Neuronal stem cell (in vitro differentiated cells): ENCODE measurements at regions not wholly inside any gene's neighbourhood (a gene's known extent, or its start where the extent isn't known, plus 50 kb on each side); places are given as distances from the start of the nearest gene placed in this dataset.

Experiments
- DNase-seq: peaks from one replicate; pipeline ENCODE4 v3.0.0-alpha.2; 2013; ENCODE audit warnings: low spot score
- H2AFZ ChIP-seq: one replicate; pipeline ENCODE4 v1.6.1; 2013; ENCODE audit warnings: mild to moderate bottlenecking, low read length, inconsistent platforms
- H2AK5ac ChIP-seq: 2 replicates; pipeline ENCODE4 v1.6.1; 2013; ENCODE audit warnings: low read depth, mild to moderate bottlenecking, inconsistent platforms, low read length, moderate library complexity, mixed read lengths
- H2BK120ac ChIP-seq: 2 replicates; pipeline ENCODE4 v1.6.1; 2013; ENCODE audit warnings: low read depth, mild to moderate bottlenecking, inconsistent platforms, low read length, moderate library complexity, mixed read lengths
- H2BK12ac ChIP-seq: one replicate; pipeline ENCODE4 v1.6.1; 2013; ENCODE audit warnings: low read length, inconsistent platforms
- H2BK15ac ChIP-seq: 2 replicates; pipeline ENCODE4 v1.6.1; 2013; ENCODE audit warnings: mild to moderate bottlenecking, low read length, inconsistent platforms, mixed read lengths
- H2BK5ac ChIP-seq: one replicate; pipeline ENCODE4 v1.6.1; 2013; ENCODE audit warnings: inconsistent platforms, mild to moderate bottlenecking, low read length, moderate library complexity
- H3K14ac ChIP-seq: one replicate; pipeline ENCODE4 v1.6.1; 2013; ENCODE audit warnings: low read length, inconsistent platforms
- H3K18ac ChIP-seq: 2 replicates; pipeline ENCODE4 v1.6.1; 2013; ENCODE audit warnings: low read length, inconsistent platforms
- H3K23ac ChIP-seq: 2 replicates; pipeline ENCODE4 v1.6.1; 2013; ENCODE audit warnings: low read depth, mild to moderate bottlenecking, mixed read lengths, low read length, inconsistent platforms; ENCODE audit not compliant: poor library complexity
- H3K27ac ChIP-seq: replicated peaks from 3 replicates; pipeline ENCODE4 v1.5.1; 2013; ENCODE audit warnings: low read length, inconsistent platforms
- H3K27me3 ChIP-seq, 3 experiments: 2 replicates each; pipeline ENCODE4 v1.6.1; 2013; ENCODE audit warnings: low read length in 3 of 3, mild to moderate bottlenecking in 2 of 3, inconsistent platforms in 1 of 3, low read depth in 1 of 3, mixed read lengths in 1 of 3, moderate library complexity in 1 of 3; ENCODE audit not compliant: control insufficient read depth in 3 of 3, insufficient read depth in 3 of 3
- H3K36me3 ChIP-seq, 2 donors: replicated peaks in 1 of 2; 2 replicates each; pipeline ENCODE4 v1.6.1; 2013; ENCODE audit warnings: low read length in 2 of 2; ENCODE audit not compliant: control insufficient read depth in 2 of 2, insufficient read depth in 2 of 2
- H3K4ac ChIP-seq: 2 replicates; pipeline ENCODE4 v1.6.1; 2013; ENCODE audit warnings: inconsistent platforms, mild to moderate bottlenecking, low read length, moderate library complexity
- H3K4me1 ChIP-seq, 2 donors: 1 replicate in 1 of 2; 2 replicates in 1 of 2; pipeline ENCODE4 v1.6.1; 2013; ENCODE audit warnings: low read length in 2 of 2, low read depth in 1 of 2; ENCODE audit not compliant: control insufficient read depth in 2 of 2, insufficient read depth in 1 of 2
- H3K4me2 ChIP-seq: one replicate; pipeline ENCODE4 v1.6.1; 2013; ENCODE audit warnings: mild to moderate bottlenecking, low read length, inconsistent platforms; ENCODE audit not compliant: insufficient read depth, poor library complexity, severe bottlenecking
- H3K4me3 ChIP-seq, 2 donors: 2 replicates each; pipeline ENCODE4 v1.5.1; 2013; ENCODE audit warnings: low read length in 2 of 2, mild to moderate bottlenecking in 2 of 2, inconsistent platforms in 1 of 2, moderate library complexity in 1 of 2
- H3K79me1 ChIP-seq: one replicate; pipeline ENCODE4 v1.6.1; 2013; ENCODE audit warnings: low read depth, mild to moderate bottlenecking, inconsistent platforms, low read length, moderate library complexity
- H3K9ac ChIP-seq: one replicate; pipeline ENCODE4 v1.6.1; 2013; ENCODE audit warnings: mild to moderate bottlenecking, low read depth, low read length, inconsistent platforms; ENCODE audit not compliant: poor library complexity
- H3K9me3 ChIP-seq, 2 donors: replicated peaks in 1 of 2; 2 replicates each; pipeline versions ENCODE3 to v1.6.1; 2013; ENCODE audit warnings: low read length in 2 of 2, mild to moderate bottlenecking in 2 of 2, inconsistent platforms in 1 of 2, low read depth in 1 of 2, mixed read lengths in 1 of 2, moderate library complexity in 1 of 2; ENCODE audit not compliant: control insufficient read depth in 2 of 2, insufficient read depth in 1 of 2
- H4K8ac ChIP-seq: one replicate; pipeline ENCODE4 v1.6.1; 2013; ENCODE audit warnings: low read depth, mild to moderate bottlenecking, inconsistent platforms, low read length, moderate library complexity
- H4K91ac ChIP-seq: one replicate; pipeline ENCODE4 v1.6.1; 2013; ENCODE audit warnings: low read length, low read depth, mild to moderate bottlenecking, inconsistent platforms; ENCODE audit not compliant: poor library complexity
- whole genome bisulfite sequencing, 2 donors: extraction: QIAGEN DNeasy Blood & Tissue Kit; methylation state at CpG; one replicate each; pipeline ENCODE4 v1.1.7; 2013; ENCODE audit warnings: missing lambda C conversion rate in 2 of 2, mixed read lengths in 1 of 2; ENCODE audit not compliant: insufficient read length in 2 of 2, insufficient replicate concordance in 1 of 2; ENCODE audit errors: extremely low coverage in 2 of 2; 5-methylcytosine and 5-hydroxymethylcytosine counted together

DNA sequence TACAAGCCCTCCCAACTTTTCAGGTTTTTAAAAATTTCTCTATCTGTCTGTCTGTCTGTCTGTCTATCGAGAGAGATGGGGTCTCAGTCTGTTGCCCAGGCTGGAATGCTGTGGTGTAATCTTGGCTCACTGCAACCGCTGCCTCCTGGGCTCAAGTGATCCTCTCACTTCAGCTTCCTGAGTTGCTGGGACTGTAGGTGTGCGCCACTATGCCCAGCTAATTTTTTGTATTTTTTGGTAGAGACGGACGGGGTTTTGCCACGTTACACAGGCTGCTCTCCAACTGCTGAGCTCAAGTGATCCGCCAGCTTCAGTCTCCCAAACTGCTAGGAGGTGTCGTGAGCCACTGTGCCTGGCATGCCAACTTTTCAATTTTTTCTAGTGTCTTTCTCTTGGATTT, 437.2 kb downstream of the PCNX1 start:
- Histone ChIP-seq H2AFZ (no peak overlapping the region), H4K8ac (no peak overlapping the region), H3K4me3 (no peak overlapping the region), H3K23ac (no peak overlapping the region), H3K27me3 (no peaks in the 10 kb centered on the region), H3K36me3 (no peaks in the 10 kb centered on the region), H3K79me1 (no peaks in the 10 kb centered on the region), H3K14ac (no peak overlapping the region), H2BK15ac (no peak overlapping the region), H3K4ac (no peak overlapping the region), H3K18ac (no peak overlapping the region), H2BK120ac (no peak overlapping the region), H3K27ac (no peak overlapping the region), H3K9ac (no peak overlapping the region), H2BK12ac (no peak overlapping the region), H4K91ac (no peak overlapping the region), H3K4me2 (no peak overlapping the region), H2AK5ac (no peak overlapping the region), H3K9me3 (no peaks in the 10 kb centered on the region), H2BK5ac (no peak overlapping the region), H3K4me1 (peaks cover 0 to 2% of the 10 kb centered on the region in 2 donors)
- DNase-seq, result no peak
- WGBS, 2 donors, result no CpG with 5 or more reads among the region's 8 CpGs

DNA sequence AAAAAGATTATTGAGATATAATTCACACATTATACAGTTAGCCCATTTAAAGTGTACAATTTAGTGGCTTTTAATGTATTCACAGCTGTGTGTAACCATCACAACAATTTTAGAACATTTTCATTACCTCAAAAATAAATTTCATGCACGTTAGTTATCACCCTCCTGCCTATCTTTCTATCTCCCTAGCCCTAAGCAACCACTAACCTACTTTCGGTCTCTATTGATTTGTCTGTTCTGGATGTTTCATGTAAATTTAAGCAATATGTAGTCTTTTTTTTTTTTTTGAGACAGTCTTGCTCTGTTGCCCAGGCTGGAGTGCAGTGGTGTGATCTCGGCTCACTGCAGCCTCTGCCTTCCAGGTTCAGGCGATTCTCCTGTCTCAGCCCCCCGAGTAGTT, 439.4 kb downstream of the PCNX1 start:
- H3K79me1 ChIP-seq, result no peaks in the 10 kb centered on the region
- H3K27ac ChIP-seq, result no peak overlapping the region
- H2AFZ ChIP-seq, result no peak overlapping the region
- H3K4me3 ChIP-seq, result no peak overlapping the region
- H3K9ac ChIP-seq, result no peak overlapping the region
- no peak overlapping the region for H2BK12ac ChIP-seq
- no peak overlapping the region for H3K23ac ChIP-seq
- H3K4ac ChIP-seq, result no peak overlapping the region
- no peak overlapping the region for H2AK5ac ChIP-seq
- no peaks in the 10 kb centered on the region for H3K27me3 ChIP-seq
- H2BK5ac ChIP-seq, result no peak overlapping the region
- no CpG with 5 or more reads among the region's 5 CpGs for WGBS, 2 donors
- no peak overlapping the region for H3K4me2 ChIP-seq
- peaks cover 0 to 2% of the 10 kb centered on the region in 2 donors for H3K4me1 ChIP-seq
- no peak overlapping the region for H4K91ac ChIP-seq
- no peak overlapping the region for H2BK120ac ChIP-seq
- H3K14ac ChIP-seq, result no peak overlapping the region
- H2BK15ac ChIP-seq, result no peak overlapping the region
- no peak overlapping the region for H4K8ac ChIP-seq
- H3K36me3 ChIP-seq, result no peaks in the 10 kb centered on the region
- peaks cover 0 to 5% of the 10 kb centered on the region in 2 donors for H3K9me3 ChIP-seq
- no peak overlapping the region for H3K18ac ChIP-seq
- DNase-seq, result no peak

DNA sequence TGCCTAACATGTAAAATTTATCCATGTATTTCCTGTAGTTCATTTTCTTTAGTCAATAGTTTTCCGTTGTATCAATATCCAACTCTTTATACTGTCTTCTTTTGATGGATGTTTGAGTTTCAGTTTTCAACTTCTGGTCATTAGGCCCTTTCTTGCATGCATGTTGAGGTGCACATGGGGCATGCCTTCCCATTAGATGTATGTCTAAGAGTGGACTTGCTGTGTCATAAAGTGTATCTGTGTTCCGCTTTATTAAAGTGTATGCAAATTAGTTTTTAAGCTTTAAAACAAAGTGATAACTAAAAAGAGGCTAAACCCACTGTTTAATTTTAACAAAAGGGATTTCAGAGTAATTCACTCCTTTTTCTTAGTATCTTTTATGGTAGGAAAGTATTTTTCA, 441.1 kb downstream of the PCNX1 start:
- Histone ChIP-seq H2BK15ac (no peak overlapping the region), H3K18ac (no peak overlapping the region), H3K36me3 (peaks cover 0 to 3% of the 10 kb centered on the region in 2 donors), H3K4ac (no peak overlapping the region), H2AFZ (no peak overlapping the region), H3K27ac (no peak overlapping the region), H3K23ac (no peak overlapping the region), H2BK120ac (no peak overlapping the region), H2BK5ac (no peak overlapping the region), H3K9me3 (peaks cover 0 to 8% of the 10 kb centered on the region in 2 donors), H3K14ac (no peak overlapping the region), H3K4me2 (no peak overlapping the region), H4K8ac (no peak overlapping the region), H3K79me1 (no peaks in the 10 kb centered on the region), H3K4me1 (peaks cover 0 to 2% of the 10 kb centered on the region in 2 donors), H4K91ac (no peak overlapping the region), H2AK5ac (no peak overlapping the region), H3K27me3 (no peaks in the 10 kb centered on the region), H3K9ac (no peak overlapping the region), H3K4me3 (no peak overlapping the region), H2BK12ac (no peak overlapping the region)
- DNase-seq, result no peak
- WGBS, 2 donors, result no CpG with 5 or more reads among the region's 2 CpGs

DNA sequence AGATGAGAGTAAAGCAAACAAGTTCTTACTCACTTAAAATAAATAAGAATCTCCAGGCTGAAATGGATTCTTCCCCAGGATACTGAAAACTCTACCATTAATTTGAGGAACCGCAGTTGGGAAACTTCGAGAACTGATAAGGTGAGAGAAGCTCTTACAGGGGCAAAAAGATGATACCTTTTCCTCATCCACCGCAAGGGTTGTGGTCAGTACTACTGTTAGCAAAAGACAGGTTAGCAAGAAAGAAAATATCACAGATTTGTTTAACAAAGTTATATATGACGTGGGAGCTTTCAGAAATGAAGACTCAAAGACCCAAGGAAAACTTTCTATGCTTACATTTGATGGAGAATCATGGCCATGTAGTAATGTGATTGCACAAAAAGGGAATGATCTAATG, 441.6 kb downstream of the PCNX1 start:
- H2BK5ac ChIP-seq, result no peak overlapping the region
- H2BK12ac ChIP-seq, result no peak overlapping the region
- no peak overlapping the region for H2BK15ac ChIP-seq
- no peak overlapping the region for H4K91ac ChIP-seq
- H3K4ac ChIP-seq, result no peak overlapping the region
- H3K14ac ChIP-seq, result no peak overlapping the region
- WGBS, 2 donors, result no CpG with 5 or more reads among the region's 4 CpGs
- H3K18ac ChIP-seq, result no peak overlapping the region
- H3K27ac ChIP-seq, result no peak overlapping the region
- no peaks in the 10 kb centered on the region for H3K27me3 ChIP-seq
- peaks cover 0 to 11% of the 10 kb centered on the region in 2 donors for H3K9me3 ChIP-seq
- H3K4me1 ChIP-seq, result peaks cover 0 to 2% of the 10 kb centered on the region in 2 donors
- no peak overlapping the region for H3K4me2 ChIP-seq
- H3K9ac ChIP-seq, result no peak overlapping the region
- no peak overlapping the region for H3K4me3 ChIP-seq
- no peak for DNase-seq
- H2BK120ac ChIP-seq, result no peak overlapping the region
- H2AFZ ChIP-seq, result no peak overlapping the region
- no peak overlapping the region for H2AK5ac ChIP-seq
- H3K79me1 ChIP-seq, result no peaks in the 10 kb centered on the region
- no peak overlapping the region for H3K23ac ChIP-seq
- peaks cover 0 to 3% of the 10 kb centered on the region in 2 donors for H3K36me3 ChIP-seq
- H4K8ac ChIP-seq, result no peak overlapping the region
